NB4 (cell line): ENCODE measurements at regions not wholly inside any gene's neighbourhood (a gene's known extent, or its start where the extent isn't known, plus 50 kb on each side); places are given as distances from the start of the nearest gene placed in this dataset.

Source experiments
- POLR2A ChIP-seq: IDR thresholded peaks from 2 replicates; pipeline ENCODE4 v1.6.1; 2011; ENCODE audit warnings: mild to moderate bottlenecking; ENCODE audit not compliant: insufficient read length; ENCODE audit errors: extremely low read depth
- TF ChIP-seq, protein P1 (sequence below): IDR thresholded peaks from one replicate; pipeline ENCODE4 v1.5.1; 2012; ENCODE audit warnings: low read depth, low read length
- TF ChIP-seq, protein P2 (sequence below): IDR thresholded peaks from 2 replicates; pipeline ENCODE4 v1.6.1; 2011; ENCODE audit warnings: low read depth, low read length

DNA sequence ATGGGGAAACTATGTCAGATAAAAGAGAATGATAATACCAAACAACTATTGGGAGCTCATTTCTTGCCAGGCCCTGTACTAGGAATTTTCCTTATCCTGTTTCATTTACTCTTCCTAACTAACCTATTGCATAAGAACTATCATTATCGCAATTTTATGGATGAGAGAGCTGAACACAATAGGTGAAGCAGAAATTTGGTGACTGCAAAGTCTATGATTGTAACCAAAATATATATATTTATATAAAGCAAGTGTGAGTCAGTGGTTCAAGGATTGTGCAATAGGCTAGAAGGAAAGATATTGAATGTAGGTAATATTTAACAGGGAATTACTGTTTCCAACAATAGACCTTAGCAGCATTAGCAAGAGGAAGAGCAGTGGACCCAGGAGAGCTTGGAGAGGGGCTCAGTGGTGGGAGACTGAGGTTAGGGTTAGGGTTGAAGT, 181.1 kb upstream of the TENT5A start:
- TF ChIP-seq, protein P1, sequence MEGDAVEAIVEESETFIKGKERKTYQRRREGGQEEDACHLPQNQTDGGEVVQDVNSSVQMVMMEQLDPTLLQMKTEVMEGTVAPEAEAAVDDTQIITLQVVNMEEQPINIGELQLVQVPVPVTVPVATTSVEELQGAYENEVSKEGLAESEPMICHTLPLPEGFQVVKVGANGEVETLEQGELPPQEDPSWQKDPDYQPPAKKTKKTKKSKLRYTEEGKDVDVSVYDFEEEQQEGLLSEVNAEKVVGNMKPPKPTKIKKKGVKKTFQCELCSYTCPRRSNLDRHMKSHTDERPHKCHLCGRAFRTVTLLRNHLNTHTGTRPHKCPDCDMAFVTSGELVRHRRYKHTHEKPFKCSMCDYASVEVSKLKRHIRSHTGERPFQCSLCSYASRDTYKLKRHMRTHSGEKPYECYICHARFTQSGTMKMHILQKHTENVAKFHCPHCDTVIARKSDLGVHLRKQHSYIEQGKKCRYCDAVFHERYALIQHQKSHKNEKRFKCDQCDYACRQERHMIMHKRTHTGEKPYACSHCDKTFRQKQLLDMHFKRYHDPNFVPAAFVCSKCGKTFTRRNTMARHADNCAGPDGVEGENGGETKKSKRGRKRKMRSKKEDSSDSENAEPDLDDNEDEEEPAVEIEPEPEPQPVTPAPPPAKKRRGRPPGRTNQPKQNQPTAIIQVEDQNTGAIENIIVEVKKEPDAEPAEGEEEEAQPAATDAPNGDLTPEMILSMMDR, result no peak
- TF ChIP-seq, protein P2, sequence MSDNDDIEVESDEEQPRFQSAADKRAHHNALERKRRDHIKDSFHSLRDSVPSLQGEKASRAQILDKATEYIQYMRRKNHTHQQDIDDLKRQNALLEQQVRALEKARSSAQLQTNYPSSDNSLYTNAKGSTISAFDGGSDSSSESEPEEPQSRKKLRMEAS, result no peak
- no peak for TF ChIP-seq POLR2A
